CD4-positive, alpha-beta T cell treated with Interleukin-4 for 1 hour (primary cell): ENCODE measurements at regions not wholly inside any gene's neighbourhood (a gene's known extent, or its start where the extent isn't known, plus 50 kb on each side); places are given as distances from the start of the nearest gene placed in this dataset.

Experiments
- DNase-seq, 2 donors: peaks; one replicate each; pipeline ENCODE4 v3.0.0-alpha.2; 2020 to 2022

- DNase-seq: no peak
These were observed 1049.5 kb downstream of the TBC1D22A start for GRCh38 chr22:47811971-47812370.

GRCh38 chr22:47810505-47811500, 1048.4 kb downstream of the TBC1D22A start:
- DNase-seq: no peak

DNA sequence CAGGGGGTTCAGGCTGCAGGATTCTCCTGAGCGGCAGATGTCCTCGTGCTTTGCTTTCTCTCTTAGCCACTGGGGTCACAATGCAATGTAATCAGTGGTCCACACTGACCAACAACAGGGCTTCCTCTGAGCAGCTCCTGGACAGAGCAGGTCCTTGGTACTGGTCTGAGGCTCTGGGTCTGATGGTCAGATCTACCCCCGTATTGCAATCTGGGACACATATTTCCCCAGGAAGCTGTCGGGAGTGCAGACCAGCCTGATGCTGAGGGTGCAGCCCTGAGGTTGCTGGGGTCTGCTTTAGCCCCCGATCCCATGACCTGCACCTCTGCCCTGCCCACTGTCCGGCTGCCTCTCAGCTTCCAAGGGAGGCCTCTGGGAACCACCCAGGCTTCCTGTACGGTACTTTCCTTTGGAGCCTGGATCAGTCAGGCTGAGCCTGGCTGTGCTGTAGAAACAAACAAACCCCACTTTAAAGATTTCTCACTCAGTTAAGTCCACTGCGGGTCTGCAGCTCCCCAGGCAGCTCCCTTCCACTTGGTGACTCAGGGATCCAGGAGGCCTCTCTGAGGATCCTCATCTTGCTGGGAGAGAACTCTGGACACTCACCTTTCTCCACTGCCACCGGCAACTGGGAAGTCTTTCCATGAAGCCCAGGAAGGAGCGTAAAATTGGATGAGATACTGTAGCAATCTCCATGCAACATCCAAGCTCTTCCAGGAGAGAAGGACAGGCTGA, 1046.6 kb downstream of the TBC1D22A start:
- no peak for DNase-seq

DNA sequence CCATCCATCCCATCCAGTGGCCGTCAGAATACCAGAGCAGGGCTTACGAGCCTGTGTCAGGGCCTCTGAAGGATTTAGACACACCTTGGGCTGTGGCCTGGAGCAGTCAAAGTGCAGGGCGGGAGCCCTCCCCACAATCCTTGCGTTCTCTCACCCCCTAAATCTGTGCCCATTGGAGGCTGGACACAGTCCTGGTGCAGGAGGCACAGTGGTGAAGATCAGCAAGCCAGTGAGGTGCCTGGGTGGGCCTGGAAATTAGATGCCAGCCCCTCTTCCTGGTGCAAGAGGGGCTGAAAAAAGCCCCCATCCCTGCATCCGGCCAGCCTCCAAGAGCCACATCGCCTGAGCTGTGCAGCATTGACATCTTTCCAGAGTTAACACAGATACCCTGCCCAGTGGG, 1045.8 kb downstream of the TBC1D22A start:
- DNase-seq: no peak

- DNase-seq: no peak
These were observed 1045.1 kb downstream of the TBC1D22A start for GRCh38 chr22:47807506-47807905.

DNA sequence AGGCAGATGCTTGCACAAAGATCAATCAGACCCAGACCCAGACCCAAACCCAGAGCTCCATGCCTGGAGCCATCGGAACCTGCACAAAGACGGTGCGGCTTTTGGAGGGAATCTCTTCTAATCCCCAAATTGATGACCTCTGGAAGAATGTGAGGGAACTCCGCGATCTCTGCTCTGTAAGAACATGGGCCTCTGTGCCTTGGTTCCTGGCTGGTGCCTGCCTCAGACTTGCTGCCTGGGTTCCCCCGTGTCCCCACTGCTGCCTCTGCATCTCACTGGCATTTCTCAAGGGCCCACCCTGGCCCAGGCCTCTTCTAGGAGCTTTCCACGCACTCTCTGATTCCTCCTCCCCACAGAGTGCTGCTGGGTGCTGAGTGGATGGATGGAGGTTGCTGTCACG, 1044.4 kb downstream of the TBC1D22A start:
- DNase-seq: no peak

DNA sequence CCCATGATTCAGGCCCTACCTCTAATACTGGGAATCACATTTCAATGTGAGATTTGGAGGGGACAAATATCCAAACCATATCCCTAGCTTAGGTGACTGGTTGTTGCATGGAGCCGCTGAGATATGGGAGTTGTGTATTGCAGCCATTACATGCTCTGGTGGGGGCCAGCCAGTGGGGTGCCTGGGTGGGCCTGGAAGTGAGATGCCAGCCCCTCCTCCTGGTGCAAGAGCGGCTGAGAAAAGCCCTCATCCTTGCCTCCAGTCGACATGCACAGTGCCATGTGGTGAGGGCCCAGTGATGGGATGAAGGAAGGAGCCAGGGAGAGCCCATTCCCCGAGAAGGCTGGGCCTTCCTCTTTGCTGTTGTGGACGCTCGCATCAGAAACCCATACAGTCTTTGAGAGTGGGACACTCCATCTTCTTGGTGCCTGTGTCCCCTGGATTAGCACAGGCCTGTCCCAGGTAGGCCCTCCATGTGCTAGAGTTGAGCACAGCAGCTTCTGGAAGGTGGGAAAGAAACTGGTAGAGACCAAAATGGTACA, 1043.0 kb downstream of the TBC1D22A start:
- DNase-seq: no peak

DNA sequence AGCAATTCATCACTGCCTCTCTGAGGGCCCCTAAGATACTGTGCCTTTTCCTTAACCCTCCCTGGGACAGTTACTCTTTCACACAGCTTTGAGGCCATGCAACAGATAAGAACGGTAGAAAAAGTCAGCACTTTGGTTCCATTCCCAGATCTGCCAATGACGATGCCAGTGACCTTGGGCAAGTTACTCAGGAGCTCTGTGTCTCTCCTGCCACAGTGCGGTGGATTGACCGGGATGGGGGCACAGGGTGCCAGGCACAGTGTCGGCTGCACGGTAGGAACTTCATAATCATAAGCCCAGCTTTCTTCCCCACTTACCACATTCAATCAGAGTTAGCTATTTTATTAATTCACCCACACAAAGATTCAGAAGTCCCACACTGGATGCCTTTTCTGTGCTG, 1041.8 kb downstream of the TBC1D22A start:
- no peak for DNase-seq

DNA sequence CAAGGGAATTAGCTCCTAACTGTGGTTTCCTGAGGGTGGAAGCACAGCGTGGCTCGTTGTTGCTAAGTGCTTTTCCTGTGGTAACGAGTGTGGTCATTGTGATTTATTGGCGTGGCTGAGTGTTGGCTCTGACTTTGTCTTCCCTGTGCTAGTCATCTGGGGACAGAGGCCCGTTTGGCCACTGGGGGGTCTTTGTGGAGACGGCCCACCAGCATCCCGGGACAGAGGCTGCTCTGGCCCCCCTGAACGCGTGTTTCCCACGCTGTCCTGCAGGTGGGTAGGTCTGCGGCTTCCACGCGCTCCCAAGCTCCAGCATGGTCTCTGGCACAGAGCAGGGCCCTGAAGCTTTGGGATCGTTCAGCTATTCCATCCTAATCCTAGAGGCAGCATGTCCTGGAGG, 1040.0 kb downstream of the TBC1D22A start:
- no peak for DNase-seq

DNA sequence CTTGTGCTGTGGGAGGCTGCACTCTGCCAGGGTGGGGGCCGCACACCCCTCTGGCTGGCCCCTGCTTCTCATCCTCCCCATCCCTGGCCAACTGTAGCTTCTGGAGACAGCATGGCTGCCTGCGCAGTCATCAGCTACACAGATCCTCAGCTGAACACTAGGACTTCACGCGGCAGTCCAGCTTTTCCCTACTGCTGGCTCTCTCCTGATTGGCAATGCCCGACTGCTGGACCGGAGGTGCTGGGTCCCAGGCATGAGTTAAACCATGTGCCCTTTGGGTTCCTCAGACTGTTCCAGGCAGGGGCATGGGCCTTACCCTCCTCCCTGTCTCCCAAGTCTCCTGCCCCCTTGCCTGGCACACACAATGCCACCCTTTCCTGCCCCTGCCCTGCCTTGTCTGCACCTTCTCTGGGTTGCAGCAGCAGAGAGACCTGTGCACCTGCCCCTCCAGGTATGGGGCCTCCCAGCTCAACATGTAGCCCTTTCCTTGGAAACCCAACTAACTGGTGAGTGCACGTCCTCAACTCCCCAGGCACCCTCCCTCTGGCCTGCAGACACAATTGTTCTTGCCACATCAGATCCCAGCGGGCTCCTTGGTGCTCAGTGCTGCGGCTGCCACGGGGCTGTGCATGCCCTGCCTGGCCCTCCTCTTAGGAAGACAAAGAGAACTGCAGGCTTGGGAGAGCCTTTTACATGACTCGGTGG, 1039.2 kb downstream of the TBC1D22A start:
- no peak for DNase-seq

DNA sequence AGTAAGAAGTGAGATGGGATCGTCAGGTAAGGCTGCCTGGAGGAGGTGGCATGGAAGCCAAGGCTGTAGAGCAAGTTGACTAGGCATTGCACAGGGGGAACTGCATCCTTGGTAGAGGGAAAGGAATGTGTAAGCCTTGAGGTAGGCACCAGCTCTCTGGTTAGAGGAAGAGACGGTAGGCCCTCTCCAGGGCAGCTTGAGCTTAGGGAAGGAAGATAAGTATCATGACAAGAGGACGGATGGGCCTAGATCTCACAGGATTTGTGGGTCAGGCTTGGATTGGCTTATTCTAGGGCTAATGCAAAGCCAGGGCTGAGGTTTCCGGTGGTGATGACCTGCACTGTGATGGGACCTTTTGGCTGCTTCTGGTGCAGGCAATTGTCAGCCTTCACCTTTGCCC, 1035.8 kb downstream of the TBC1D22A start:
- DNase-seq: no peak

DNA sequence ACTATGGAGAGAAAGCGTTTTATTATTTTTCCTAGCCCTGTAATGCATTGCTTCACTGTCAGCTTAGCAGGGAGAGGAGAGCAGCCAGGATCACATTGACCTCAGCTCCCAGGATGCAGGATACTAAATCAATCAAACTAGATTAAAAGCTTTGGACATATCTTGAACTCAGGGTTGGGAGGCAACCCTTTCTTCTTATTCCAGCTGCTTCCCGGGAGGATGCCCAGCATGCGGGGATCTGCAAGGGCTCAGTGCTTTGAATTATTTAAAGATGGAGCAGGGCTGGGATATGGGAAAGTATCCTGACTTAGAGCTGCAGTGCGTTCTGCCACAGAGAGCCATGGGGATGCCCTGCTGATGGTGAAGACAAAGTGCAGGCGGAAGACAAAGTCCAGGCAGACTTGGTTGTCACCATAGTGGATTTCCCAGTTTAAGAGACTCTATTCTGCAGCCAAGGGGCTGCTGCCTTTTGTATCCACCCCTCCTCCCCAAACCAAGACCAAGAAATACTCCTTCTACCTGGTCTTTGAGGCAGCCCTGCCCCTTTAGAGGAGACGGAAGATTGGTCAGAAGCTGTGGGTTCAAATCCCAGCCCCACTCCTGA, 1035.0 kb downstream of the TBC1D22A start:
- DNase-seq: no peak

DNA sequence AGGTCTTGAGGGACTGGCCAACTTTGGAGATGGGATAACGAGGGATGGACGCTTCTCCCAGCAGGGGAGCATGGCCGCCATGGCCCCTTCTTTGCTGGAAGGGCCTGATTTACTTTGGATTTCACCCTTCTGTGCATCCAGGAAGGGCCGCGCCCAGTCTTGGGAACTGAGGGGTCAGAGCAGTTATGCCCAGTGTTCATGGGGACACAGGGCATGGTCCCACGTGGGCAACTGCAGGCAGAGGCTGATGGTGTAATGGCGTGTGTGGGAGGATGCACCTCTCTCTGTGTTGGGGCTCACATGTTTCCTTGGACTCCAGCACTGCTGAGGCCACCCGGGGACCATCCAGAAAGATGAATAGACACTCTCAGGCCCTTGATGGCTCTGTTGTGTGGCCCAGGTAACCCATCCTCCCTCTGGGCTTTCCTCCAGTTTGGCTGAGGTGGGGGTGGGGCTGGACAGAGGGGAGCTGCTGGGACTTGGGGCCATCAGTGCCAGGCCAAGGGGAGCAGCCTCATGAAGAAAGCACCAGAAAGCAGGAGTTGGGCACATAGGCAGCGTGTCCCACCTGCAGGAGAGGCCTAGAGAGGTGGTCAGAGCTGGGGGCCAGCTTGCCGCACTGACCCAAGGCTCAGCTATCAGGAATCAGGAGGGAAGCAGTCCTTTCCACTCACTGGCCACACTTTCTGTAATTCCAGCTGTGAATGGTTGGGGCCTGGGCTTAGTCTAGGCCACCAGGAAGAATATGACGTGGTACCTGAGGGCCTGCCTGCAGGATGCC, 1033.9 kb downstream of the TBC1D22A start:
- DNase-seq: no peak

- DNase-seq: no peak
These were observed 1033.2 kb downstream of the TBC1D22A start for GRCh38 chr22:47795477-47796127.

DNA sequence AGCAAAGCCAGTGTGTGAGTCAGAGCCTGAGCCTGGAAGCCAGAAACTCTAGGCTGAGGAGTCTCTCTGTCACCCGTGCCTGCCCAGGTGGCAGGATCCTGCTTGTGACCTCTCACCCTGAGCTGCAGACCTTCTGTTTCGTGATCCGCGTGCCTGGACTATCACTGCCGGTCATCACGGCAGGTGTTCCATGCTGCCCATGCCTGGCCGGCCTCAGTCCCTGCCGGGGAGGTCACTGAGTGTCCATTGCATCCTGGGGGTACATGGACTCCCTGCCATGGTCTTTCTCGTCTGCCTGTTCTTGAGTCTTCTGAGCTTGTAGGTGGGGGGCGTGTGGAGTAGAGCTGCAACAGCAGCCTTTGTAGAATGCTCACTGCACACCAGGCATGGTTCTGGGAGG, 1032.4 kb downstream of the TBC1D22A start:
- no peak for DNase-seq

GRCh38 chr22:47793304-47794101, 1031.1 kb downstream of the TBC1D22A start:
- DNase-seq: no peak

DNA sequence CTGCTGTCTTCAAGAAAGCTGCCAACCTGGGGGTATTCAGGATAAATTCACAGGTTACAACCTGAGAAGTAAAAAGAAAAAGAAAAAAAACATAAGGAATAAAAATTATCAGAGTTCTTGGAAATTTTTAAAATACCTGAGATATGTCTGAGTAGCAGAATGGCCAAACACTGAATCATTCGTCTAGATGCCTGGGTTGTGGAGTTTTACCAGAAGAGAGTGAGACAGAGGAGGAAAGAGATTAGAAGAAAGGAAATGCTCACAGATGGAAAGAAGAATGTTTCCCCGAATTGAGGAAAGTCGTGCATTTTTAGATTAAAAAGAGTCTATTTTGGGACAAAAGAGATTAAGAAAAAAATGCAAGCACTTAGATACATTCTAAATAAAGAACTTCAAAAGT, 1026.7 kb downstream of the TBC1D22A start:
- no peak for DNase-seq

- DNase-seq: no peak
These were observed 1026.0 kb downstream of the TBC1D22A start for GRCh38 chr22:47788461-47788860.

- no peak for DNase-seq
These were observed 1025.2 kb downstream of the TBC1D22A start for GRCh38 chr22:47787501-47788227.
